HCT116 (cell line): ENCODE measurements at regions not wholly inside any gene's neighbourhood (a gene's known extent, or its start where the extent isn't known, plus 50 kb on each side); places are given as distances from the start of the nearest gene placed in this dataset.

Experiments
- ATAC-seq: fragments of 200-7000 bp; cut with Tn5 transposase; 2 replicates; pipeline ENCODE4 v1.9.1; 2020; ENCODE audit warnings: mild to moderate bottlenecking, moderate library complexity
- BruUV-seq: library from RNA; stranded (reverse); fragments of 400-500 nt; replicated peaks from 2 replicates; lab custom pipeline; 2021; lab: Mats Ljungman, UMichigan
- CTCF ChIA-PET: fragments of 300-600 bp; sonication (Branson Sonifier 250); formaldehyde crosslinking; loops from one replicate; lab custom pipeline; 2021; ENCODE audit warnings: antibody characterized with exemption; lab: Charles Lee
- POLR2A ChIA-PET: fragments of 300-600, 350-600 bp; sonication (Branson Sonifier 250); formaldehyde crosslinking; loops from one replicate; lab custom pipeline; 2021; ENCODE audit warnings: antibody characterized with exemption; lab: Charles Lee
- RAD21 ChIA-PET, 2 experiments: fragments of 300-600 bp; sonication (Branson Sonifier 250); formaldehyde crosslinking; loops; one replicate each; lab custom pipeline; 2023; ENCODE audit warnings: low total read pairs in 2 of 2; ENCODE audit not compliant: uncharacterized antibody in 2 of 2, unreplicated experiment in 2 of 2, low non-redundant PET in 1 of 2; lab: Charles Lee
- DNase-seq: peaks from one replicate; pipeline ENCODE4 v3.0.0-alpha.2; 2010; ENCODE audit warnings: low read depth, low spot score
- H2AFZ ChIP-seq: fragments of 200-600 bp; shearing (Covaris generic), sonication (generic); 2 replicates; pipeline ENCODE4 v1.6.1; 2017; ENCODE audit warnings: low read depth, mixed run types, mixed read lengths, antibody characterized with exemption, low read length; ENCODE audit not compliant: poor library complexity, severe bottlenecking
- H3K27ac ChIP-seq: 2 replicates; pipeline ENCODE4 v1.5.1; 2012; ENCODE audit warnings: low read depth, low read length
- H3K27me3 ChIP-seq: fragments of 200-600 bp; sonication (generic); 2 replicates; pipeline ENCODE4 v1.6.1; 2016; ENCODE audit warnings: mixed run types, low read length, mixed read lengths; ENCODE audit not compliant: insufficient read depth
- H3K36me3 ChIP-seq, 2 experiments: fragments of 200-500 bp in 1 of 2; fragments of 200-600 bp in 1 of 2; sonication (Bioruptor generic) in 1 of 2; sonication (generic) in 1 of 2; 2 replicates each; pipeline versions ENCODE4 v1.5.1 to v1.6.1; 2014 to 2016; ENCODE audit warnings: low read length in 2 of 2, inconsistent platforms in 1 of 2, mixed read lengths in 1 of 2, mixed run types in 1 of 2; ENCODE audit not compliant: insufficient read depth in 2 of 2, control insufficient read depth in 1 of 2
- H3K4me1 ChIP-seq, 2 experiments: fragments of 200-600 bp in 1 of 2; sonication (generic) in 1 of 2; 2 replicates each; pipeline versions ENCODE4 v1.5.1 to v1.6.1; 2012 to 2017; ENCODE audit warnings: low read length in 2 of 2, inconsistent platforms in 1 of 2, mild to moderate bottlenecking in 1 of 2, mixed read lengths in 1 of 2, mixed run types in 1 of 2, moderate library complexity in 1 of 2; ENCODE audit not compliant: insufficient read depth in 2 of 2, control insufficient read depth in 1 of 2
- H3K4me2 ChIP-seq: fragments of 200-600 bp; sonication (generic); 2 replicates; pipeline ENCODE4 v1.6.1; 2017; ENCODE audit warnings: mixed run types, low read length, mixed read lengths
- H3K4me3 ChIP-seq, 2 experiments: fragments of 200-600 bp in 1 of 2; sonication (generic) in 1 of 2; replicated peaks in 1 of 2; 2 replicates each; pipeline ENCODE4 v1.5.1; 2011 to 2016; ENCODE audit warnings: low read length in 2 of 2, control low read depth in 1 of 2, low read depth in 1 of 2, mild to moderate bottlenecking in 1 of 2, mixed read lengths in 1 of 2, mixed run types in 1 of 2
- H3K79me2 ChIP-seq: fragments of 200-600 bp; sonication (generic); 2 replicates; pipeline ENCODE4 v1.6.1; 2017; ENCODE audit warnings: mild to moderate bottlenecking, mixed run types, low read length, moderate library complexity, mixed read lengths; ENCODE audit not compliant: insufficient read depth
- H3K9ac ChIP-seq: fragments of 200-600 bp; sonication (generic); 2 replicates; pipeline ENCODE4 v1.6.1; 2016; ENCODE audit warnings: low read length, mixed read lengths
- H3K9me2 ChIP-seq: fragments of 200-600 bp; sonication (generic), shearing (Covaris generic); 2 replicates; pipeline ENCODE4 v1.6.1; 2017; ENCODE audit warnings: mixed run types, mild to moderate bottlenecking, moderate library complexity; ENCODE audit not compliant: insufficient read depth
- H3K9me3 ChIP-seq, 2 experiments: fragments of 200-500 bp in 1 of 2; fragments of 200-600 bp in 1 of 2; sonication (Bioruptor generic) in 1 of 2; sonication (generic) in 1 of 2; 2 replicates each; pipeline ENCODE4 v1.6.1; 2014 to 2017; ENCODE audit warnings: low read length in 2 of 2, mixed read lengths in 2 of 2, inconsistent platforms in 1 of 2, low read depth in 1 of 2, mild to moderate bottlenecking in 1 of 2, mixed run types in 1 of 2, moderate library complexity in 1 of 2; ENCODE audit not compliant: control insufficient read depth in 1 of 2, insufficient read depth in 1 of 2
- H4K20me1 ChIP-seq: fragments of 200-600 bp; sonication (generic), shearing (Covaris generic); 2 replicates; pipeline ENCODE4 v1.6.1; 2017; ENCODE audit warnings: mixed run types, mild to moderate bottlenecking, moderate library complexity; ENCODE audit not compliant: insufficient read depth
- CEBPB ChIP-seq: IDR thresholded peaks from 2 replicates; pipeline ENCODE4 v1.6.1; 2012; ENCODE audit warnings: low read depth
- EGR1 ChIP-seq: IDR thresholded peaks from 2 replicates; pipeline ENCODE4 v1.6.1; 2012; ENCODE audit warnings: low read depth
- ELF1 ChIP-seq: IDR thresholded peaks from 2 replicates; pipeline ENCODE4 v1.6.1; 2012; ENCODE audit warnings: low read depth, borderline replicate concordance
- EZH2phosphoT487 ChIP-seq: fragments of 200-600 bp; IDR thresholded peaks from 2 replicates; pipeline ENCODE4 v1.6.1; 2018; ENCODE audit warnings: antibody characterized with exemption, borderline replicate concordance
- FOSL1 ChIP-seq: IDR thresholded peaks from 2 replicates; pipeline ENCODE4 v1.6.1; 2012; ENCODE audit warnings: low read depth
- JUND ChIP-seq: IDR thresholded peaks from 2 replicates; pipeline ENCODE4 v1.6.1; 2012
- POLR2A ChIP-seq: IDR thresholded peaks from 2 replicates; pipeline ENCODE4 v1.7.0; 2011; ENCODE audit warnings: borderline replicate concordance; ENCODE audit not compliant: insufficient read depth, insufficient read length; ENCODE audit errors: extremely low read depth
- SIN3A ChIP-seq: IDR thresholded peaks from 2 replicates; pipeline ENCODE4 v1.6.1; 2012; ENCODE audit warnings: low read depth
- SP1 ChIP-seq: IDR thresholded peaks from 2 replicates; pipeline ENCODE4 v1.6.1; 2012; ENCODE audit warnings: low read depth
- TCF7L2 ChIP-seq: IDR thresholded peaks from 2 replicates; pipeline ENCODE4 v1.7.0; 2011; ENCODE audit warnings: borderline replicate concordance, inconsistent platforms; ENCODE audit not compliant: insufficient read depth, insufficient read length; ENCODE audit errors: extremely low read depth
- YY1 ChIP-seq: IDR thresholded peaks from 2 replicates; pipeline ENCODE4 v1.6.1; 2011; ENCODE audit warnings: low read length, low read depth, moderate library complexity, mild to moderate bottlenecking; ENCODE audit not compliant: insufficient replicate concordance; ENCODE audit errors: extremely low read depth
- intact Hi-C: fragments of 100-400 bp; cut with micrococcal nuclease; formaldehyde crosslinking; loops from 2 replicates; pipeline ENCODE4 v1.10.0; 2022
- TF ChIP-seq, protein P1 (sequence below): IDR thresholded peaks from 2 replicates; pipeline ENCODE4 v1.6.1; 2012
- TF ChIP-seq, protein P2 (sequence below): IDR thresholded peaks from 2 replicates; pipeline ENCODE4 v1.6.1; 2011; ENCODE audit warnings: mild to moderate bottlenecking, low read length, moderate library complexity; ENCODE audit not compliant: insufficient replicate concordance; ENCODE audit errors: extremely low read depth
- TF ChIP-seq, protein P3 (sequence below), 3 experiments: fragments of 200-600 bp in 1 of 3; sonication (generic) in 1 of 3; IDR thresholded peaks in 2 of 3; conservative IDR thresholded peaks in 1 of 3; 2 replicates each; pipeline ENCODE4 v1.5.1; 2012 to 2017; ENCODE audit warnings: low read depth in 2 of 3, low read length in 2 of 3, antibody characterized with exemption in 1 of 3, borderline replicate concordance in 1 of 3, control low read depth in 1 of 3, mild to moderate bottlenecking in 1 of 3, mixed read lengths in 1 of 3, mixed run types in 1 of 3, moderate library complexity in 1 of 3; ENCODE audit not compliant: insufficient read depth in 1 of 3
- TF ChIP-seq, protein P4 (sequence below): IDR thresholded peaks from 2 replicates; pipeline ENCODE4 v1.6.1; 2012

DNA sequence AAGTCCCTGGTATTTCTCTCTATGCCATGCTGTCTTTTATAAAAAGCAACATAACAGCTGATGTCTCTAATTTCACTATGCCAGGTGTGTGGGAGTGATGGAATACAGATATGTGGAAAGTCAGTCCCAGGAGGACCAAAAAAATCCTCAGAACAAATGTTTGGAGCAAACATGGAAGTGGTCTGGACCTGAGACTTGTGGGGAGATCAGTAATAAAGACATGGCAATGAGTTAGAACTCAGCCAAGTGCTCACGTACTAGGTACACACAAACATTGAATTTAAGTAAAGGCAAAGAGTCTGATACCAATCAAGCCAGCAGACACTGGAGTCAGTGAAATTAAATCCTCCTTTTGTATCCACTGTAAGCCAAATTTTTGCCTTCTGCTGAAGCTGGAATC lies 223.6 kb downstream of the ALG10B start:
- DNase-seq (no peak), ATAC-seq (no peak)
- no peak overlapping the region for H3K27ac ChIP-seq
- intact Hi-C loops: no loop called here
- H3K9me2 ChIP-seq: no peaks in the 10 kb centered on the region
- ChIA-PET CTCF (no interaction called here), POLR2A (no interaction called here), RAD21 (no interaction called here)
- H3K4me2 ChIP-seq: no peak overlapping the region
- BruUV-seq: no TSS peak
- no peak overlapping the region for H3K4me3 ChIP-seq
- no peaks in the 10 kb centered on the region for H3K36me3 ChIP-seq
- no peaks in the 10 kb centered on the region for H3K79me2 ChIP-seq
- 0 out of 2 replicates have a peak, but pooled peaks cover 2% of the 10 kb centered on the region for H4K20me1 ChIP-seq
- TF ChIP-seq, protein P1, sequence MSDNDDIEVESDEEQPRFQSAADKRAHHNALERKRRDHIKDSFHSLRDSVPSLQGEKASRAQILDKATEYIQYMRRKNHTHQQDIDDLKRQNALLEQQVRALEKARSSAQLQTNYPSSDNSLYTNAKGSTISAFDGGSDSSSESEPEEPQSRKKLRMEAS: no peak
- no peak for TF ChIP-seq TCF7L2
- no peak for TF ChIP-seq SIN3A
- H3K4me1 ChIP-seq: peaks cover 0 to 8% of the 10 kb centered on the region in 2 experiments; a peak in 1 of 4 replicates
- H3K9ac ChIP-seq: no peak overlapping the region
- H3K27me3 ChIP-seq: no peaks in the 10 kb centered on the region
- no peak overlapping the region for H2AFZ ChIP-seq
- no peaks in the 10 kb centered on the region for H3K9me3 ChIP-seq

DNA sequence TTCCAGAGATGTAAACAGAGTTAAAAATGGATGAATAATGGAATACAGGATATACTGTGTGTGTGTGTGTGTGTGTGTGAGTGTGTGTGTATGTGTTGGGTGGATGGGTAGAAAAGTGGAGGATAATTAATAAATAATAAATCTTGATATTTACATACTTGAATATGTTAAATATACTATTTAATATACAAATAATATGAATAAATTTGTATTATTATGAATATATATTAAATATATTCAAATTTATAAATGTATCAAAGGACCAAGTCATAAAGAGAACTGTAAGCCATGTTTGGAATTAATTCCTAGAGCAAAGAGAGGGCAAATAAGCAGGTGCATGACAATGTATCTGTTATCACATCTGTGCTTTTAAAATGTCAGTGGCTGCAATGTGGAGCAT lies 225.3 kb downstream of the ALG10B start:
- Histone ChIP-seq H3K4me3 (no peak overlapping the region), H2AFZ (no peak overlapping the region), H3K36me3 (no peaks in the 10 kb centered on the region), H3K79me2 (no peaks in the 10 kb centered on the region), H3K4me1 (peaks cover 0 to 8% of the 10 kb centered on the region in 2 experiments; a peak in 1 of 4 replicates), H3K27me3 (no peaks in the 10 kb centered on the region), H3K4me2 (no peak overlapping the region), H4K20me1 (0 out of 2 replicates have a peak, but pooled peaks cover 3% of the 10 kb centered on the region), H3K9me3 (no peaks in the 10 kb centered on the region), H3K9ac (no peak overlapping the region), H3K9me2 (no peaks in the 10 kb centered on the region), H3K27ac (no peak overlapping the region)
- BruUV-seq: no TSS peak
- ChIA-PET POLR2A (no interaction called here), CTCF (no interaction called here), RAD21 (no interaction called here)
- DNase-seq (no peak), ATAC-seq (no peak)
- TF ChIP-seq JUND (no peak), SIN3A (no peak), TCF7L2 (no peak), EGR1 (no peak), FOSL1 (no peak), ELF1 (no peak), SP1 (no peak), YY1 (no peak), CEBPB (no peak), POLR2A (no peak), EZH2phosphoT487 (no peak)
- TF ChIP-seq, protein P2, sequence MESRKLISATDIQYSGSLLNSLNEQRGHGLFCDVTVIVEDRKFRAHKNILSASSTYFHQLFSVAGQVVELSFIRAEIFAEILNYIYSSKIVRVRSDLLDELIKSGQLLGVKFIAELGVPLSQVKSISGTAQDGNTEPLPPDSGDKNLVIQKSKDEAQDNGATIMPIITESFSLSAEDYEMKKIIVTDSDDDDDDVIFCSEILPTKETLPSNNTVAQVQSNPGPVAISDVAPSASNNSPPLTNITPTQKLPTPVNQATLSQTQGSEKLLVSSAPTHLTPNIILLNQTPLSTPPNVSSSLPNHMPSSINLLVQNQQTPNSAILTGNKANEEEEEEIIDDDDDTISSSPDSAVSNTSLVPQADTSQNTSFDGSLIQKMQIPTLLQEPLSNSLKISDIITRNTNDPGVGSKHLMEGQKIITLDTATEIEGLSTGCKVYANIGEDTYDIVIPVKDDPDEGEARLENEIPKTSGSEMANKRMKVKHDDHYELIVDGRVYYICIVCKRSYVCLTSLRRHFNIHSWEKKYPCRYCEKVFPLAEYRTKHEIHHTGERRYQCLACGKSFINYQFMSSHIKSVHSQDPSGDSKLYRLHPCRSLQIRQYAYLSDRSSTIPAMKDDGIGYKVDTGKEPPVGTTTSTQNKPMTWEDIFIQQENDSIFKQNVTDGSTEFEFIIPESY: no peak
- TF ChIP-seq, protein P3, sequence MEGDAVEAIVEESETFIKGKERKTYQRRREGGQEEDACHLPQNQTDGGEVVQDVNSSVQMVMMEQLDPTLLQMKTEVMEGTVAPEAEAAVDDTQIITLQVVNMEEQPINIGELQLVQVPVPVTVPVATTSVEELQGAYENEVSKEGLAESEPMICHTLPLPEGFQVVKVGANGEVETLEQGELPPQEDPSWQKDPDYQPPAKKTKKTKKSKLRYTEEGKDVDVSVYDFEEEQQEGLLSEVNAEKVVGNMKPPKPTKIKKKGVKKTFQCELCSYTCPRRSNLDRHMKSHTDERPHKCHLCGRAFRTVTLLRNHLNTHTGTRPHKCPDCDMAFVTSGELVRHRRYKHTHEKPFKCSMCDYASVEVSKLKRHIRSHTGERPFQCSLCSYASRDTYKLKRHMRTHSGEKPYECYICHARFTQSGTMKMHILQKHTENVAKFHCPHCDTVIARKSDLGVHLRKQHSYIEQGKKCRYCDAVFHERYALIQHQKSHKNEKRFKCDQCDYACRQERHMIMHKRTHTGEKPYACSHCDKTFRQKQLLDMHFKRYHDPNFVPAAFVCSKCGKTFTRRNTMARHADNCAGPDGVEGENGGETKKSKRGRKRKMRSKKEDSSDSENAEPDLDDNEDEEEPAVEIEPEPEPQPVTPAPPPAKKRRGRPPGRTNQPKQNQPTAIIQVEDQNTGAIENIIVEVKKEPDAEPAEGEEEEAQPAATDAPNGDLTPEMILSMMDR (IDR thresholded peaks at IDR 0.05 in 2 of 3, conservative IDR thresholded peaks at IDR 0.05 in 1 of 3; ENCODE audit: borderline replicate concordance in 1 of 3, insufficient read depth in 1 of 3, low read depth in 2 of 3, low read length in 2 of 3): no peak
- TF ChIP-seq, protein P4, sequence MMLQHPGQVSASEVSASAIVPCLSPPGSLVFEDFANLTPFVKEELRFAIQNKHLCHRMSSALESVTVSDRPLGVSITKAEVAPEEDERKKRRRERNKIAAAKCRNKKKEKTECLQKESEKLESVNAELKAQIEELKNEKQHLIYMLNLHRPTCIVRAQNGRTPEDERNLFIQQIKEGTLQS: no peak
- intact Hi-C loops: no loop called here
